HG03175 (cell line): ENCODE measurements at regions not wholly inside any gene's neighbourhood (a gene's known extent, or its start where the extent isn't known, plus 50 kb on each side); places are given as distances from the start of the nearest gene placed in this dataset.
"Not testable (repeated sequence)": the region's sequence is repeated elsewhere in the genome, so short reads cannot be mapped to it uniquely, and the experiment has no call there.

Source experiments
- ATAC-seq: cut with Tn5 transposase; IDR thresholded peaks from one replicate; pipeline ENCODE4 v1.9.1; 2021; ENCODE audit warnings: mild to moderate bottlenecking, moderate library complexity; ENCODE audit not compliant: unreplicated experiment

GRCh38 chr1:82371844-82372498 is 571.2 kb downstream of the ADGRL2 start:
- ATAC-seq, result no peak

DNA sequence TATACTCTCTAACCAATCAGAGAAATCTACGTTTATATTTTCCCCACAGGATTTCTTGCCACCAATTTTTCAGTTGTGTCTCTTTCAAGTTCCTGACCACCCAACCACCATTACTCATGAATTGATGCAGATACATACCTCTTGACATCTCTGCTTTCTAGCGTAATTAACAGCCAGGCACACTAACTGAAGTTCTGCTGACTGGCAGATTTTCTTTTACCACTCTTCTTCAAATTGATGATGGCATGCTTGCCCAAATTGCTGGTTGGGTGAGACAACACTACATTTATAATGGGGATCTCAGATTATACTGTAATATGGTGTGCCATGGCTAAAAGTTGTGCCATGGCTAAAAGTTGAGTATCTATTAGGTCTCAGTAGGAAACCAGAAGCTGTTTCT is 566.7 kb downstream of the ADGRL2 start:
- ATAC-seq, result no peak

- ATAC-seq, result no peak
These were observed 566.0 kb downstream of the ADGRL2 start for GRCh38 chr1:82366689-82367088.

GRCh38 chr1:82359541-82359940 is 558.8 kb downstream of the ADGRL2 start:
- ATAC-seq, result not testable (repeated sequence)

DNA sequence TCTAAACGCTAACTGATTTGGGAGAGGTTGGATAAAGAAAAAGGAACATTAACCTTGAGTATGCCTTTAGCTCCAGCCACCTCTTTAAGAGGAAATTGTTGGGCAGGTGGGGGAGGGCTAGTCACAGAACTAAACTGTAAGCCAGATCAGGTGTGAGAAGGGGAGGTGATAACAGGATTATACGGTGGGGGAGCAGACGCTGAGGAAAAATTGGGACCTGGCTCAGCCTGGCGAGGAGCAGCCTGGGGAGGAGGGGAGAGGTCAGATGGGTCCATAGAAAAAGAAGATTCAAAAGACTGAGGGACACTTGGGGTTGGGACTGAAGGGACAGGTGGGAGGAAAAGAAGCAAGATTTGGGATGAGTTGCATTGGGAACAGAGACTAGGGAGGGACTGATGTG is 558.0 kb downstream of the ADGRL2 start:
- not testable (repeated sequence) for ATAC-seq

- not testable (repeated sequence) for ATAC-seq
These were observed 553.8 kb downstream of the ADGRL2 start for GRCh38 chr1:82354546-82354945.

- no peak for ATAC-seq
These were observed 547.8 kb downstream of the ADGRL2 start for GRCh38 chr1:82348487-82348886.

GRCh38 chr1:82346141-82346540 is 545.4 kb downstream of the ADGRL2 start:
- no peak for ATAC-seq

- ATAC-seq, result no peak
These were observed 542.6 kb downstream of the ADGRL2 start for GRCh38 chr1:82343381-82343780.

DNA sequence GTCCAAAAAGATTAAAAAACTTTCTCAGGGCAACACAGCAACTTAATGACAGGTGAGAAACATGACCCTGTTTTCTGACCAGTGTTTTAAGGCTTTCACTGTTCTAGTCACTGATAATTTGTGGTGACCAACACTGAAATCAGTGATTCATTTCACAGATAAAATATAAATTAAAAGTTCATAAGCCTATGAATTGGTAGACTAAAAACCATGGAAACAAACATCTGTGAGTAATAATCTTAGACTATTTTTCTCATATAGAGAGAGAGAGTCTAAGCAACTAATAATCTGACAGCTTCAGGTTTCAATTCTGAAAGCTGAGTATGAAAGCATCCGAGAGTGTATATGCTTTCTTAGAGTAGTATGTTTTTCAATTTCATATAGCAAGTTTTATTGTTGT is 536.9 kb downstream of the ADGRL2 start:
- peak; percentile 76 for ATAC-seq

GRCh38 chr1:82330330-82330729 is 529.6 kb downstream of the ADGRL2 start:
- ATAC-seq, result no peak

- no peak for ATAC-seq
These were observed 528.5 kb downstream of the ADGRL2 start for GRCh38 chr1:82329226-82329625.

- ATAC-seq, result no peak
These were observed 522.6 kb downstream of the ADGRL2 start for GRCh38 chr1:82323144-82323841.

GRCh38 chr1:82321794-82322193 is 521.1 kb downstream of the ADGRL2 start:
- no peak for ATAC-seq

DNA sequence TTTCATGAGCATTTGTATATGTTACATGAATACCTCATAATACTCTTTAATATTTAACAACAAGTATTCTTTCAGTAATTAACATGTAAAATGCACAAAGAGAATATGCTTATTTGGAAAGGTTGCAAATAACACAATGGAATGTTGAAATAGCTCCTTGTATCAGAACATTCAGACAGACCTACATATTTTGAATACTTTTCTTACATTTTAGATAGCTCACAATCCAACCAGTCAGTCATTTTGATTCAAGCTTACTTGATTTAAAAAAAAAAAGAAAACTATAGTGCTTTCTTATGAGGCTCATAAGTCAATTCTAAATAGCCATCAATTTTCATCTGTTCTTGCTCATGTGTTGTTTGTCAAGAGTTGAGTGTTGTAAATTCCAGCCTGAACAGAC is 518.8 kb downstream of the ADGRL2 start:
- ATAC-seq, result no peak

DNA sequence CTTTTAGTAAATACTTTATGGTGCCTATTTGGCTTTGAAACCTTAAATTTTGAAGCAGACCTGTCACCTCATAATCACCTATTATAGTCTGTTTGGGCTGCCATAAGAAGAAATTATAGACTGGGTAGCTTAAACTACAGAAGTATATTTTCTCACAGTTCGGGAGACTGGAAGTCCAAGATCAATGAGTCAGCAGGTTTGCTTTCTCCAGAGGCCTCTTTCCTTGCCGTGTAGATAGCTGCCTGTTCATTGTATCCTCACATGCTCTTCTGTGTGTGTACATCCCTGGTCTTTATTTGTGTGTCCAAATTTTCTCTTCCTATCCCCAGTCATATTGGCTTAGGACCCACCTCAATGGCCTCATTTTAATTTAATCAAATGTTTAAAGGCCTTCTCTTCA is 518.2 kb downstream of the ADGRL2 start:
- ATAC-seq, result no peak

DNA sequence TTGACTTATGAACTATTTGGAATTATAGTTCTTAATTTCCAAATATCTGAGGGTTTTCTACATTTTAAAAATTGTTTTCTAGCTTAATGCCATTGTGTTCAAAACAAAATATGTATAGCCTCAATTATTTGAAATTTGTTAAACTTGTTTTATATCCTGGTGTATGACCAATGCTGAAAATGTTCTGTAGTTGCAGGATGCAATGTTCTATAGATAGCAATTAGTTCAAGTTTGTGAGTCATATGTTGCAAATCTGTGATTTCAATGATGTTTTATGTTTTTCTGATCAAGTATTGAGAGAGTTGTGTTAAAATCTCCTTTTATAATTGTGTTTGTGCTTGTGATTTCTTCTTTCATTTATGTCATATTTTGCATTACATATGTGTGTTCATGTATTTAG is 517.5 kb downstream of the ADGRL2 start:
- ATAC-seq, result no peak

DNA sequence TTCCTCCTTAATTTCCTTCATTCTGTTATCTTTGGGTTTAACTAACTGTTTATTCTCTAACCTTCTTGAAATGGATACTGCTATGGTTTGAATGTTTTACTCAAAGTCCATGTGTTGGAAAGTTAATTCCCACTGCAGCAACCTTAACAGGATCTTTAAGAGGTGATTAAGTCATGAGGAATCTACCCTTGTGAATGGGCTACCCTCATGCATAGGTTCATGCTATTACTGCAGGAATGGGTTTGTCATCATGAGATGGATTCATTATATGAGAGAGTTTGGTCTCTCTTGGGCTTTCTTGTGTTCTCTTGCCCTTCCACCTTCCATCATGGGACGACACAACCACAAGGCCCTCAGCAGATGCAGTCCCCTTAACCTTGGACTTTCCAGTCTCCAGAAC is 516.9 kb downstream of the ADGRL2 start:
- no peak for ATAC-seq

- ATAC-seq, result no peak
These were observed 498.9 kb downstream of the ADGRL2 start for GRCh38 chr1:82299656-82300055.

- ATAC-seq, result no peak
These were observed 498.3 kb downstream of the ADGRL2 start for GRCh38 chr1:82299056-82299455.

- ATAC-seq, result no peak
These were observed 496.6 kb downstream of the ADGRL2 start for GRCh38 chr1:82297139-82297896.

DNA sequence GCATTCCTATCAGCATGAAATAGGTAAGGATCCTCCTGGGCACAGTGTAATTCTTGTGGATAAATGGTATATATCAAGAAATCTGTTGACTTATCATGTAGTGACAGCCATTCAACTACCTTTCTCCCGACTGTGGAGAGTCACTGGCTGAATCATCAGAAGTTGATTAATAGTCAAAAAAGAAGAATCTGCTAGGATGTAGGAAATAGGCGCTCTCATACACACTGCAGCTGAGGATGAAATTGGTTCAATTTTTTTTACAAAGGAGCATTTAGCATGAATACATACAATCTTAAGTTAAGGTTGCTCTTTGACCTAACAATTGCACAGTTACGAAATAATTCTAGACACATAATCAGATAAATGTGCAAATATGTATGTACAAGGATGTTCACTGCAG is 486.8 kb downstream of the ADGRL2 start:
- no peak for ATAC-seq
